Kidney glomerular epithelial cell (primary cell): ENCODE measurements at regions not wholly inside any gene's neighbourhood (a gene's known extent, or its start where the extent isn't known, plus 50 kb on each side); places are given as distances from the start of the nearest gene placed in this dataset.

Source experiments
- DNase-seq: peaks from one replicate; lab custom pipeline; 2025; lab: John Stamatoyannopoulos, UW

- no peak for DNase-seq
These were observed 56.1 kb upstream of the SOX9 start for GRCh38 chr17:72064606-72065193.

- DNase-seq: no peak
These were observed 55.3 kb upstream of the SOX9 start for GRCh38 chr17:72065556-72065955.

GRCh38 chr17:72068643-72069042 is 52.2 kb upstream of the SOX9 start:
- no peak for DNase-seq

- no peak for DNase-seq
These were observed 51.1 kb upstream of the SOX9 start for GRCh38 chr17:72069586-72070202.
